ENCODE measurements at regions not wholly inside any gene's neighbourhood (a gene's known extent, or its start where the extent isn't known, plus 50 kb on each side); places are given as distances from the start of the nearest gene placed in this dataset.
A peak's percentile ranks its signal among the peaks of the same experiment; 100 is the strongest.

- H3K9ac ChIP-seq (ENCODE audit: low read length) = no peak overlapping the region
- no peak overlapping the region for H3K27ac ChIP-seq (ENCODE audit: low read depth, low read length)
- DNase-seq (ENCODE audit: low read depth) = peak; percentile 63
These were observed 672.1 kb upstream of the RIOK2 start for GRCh38 chr5:97854871-97855762.

GRCh38 chr5:97874491-97874890 is 691.4 kb upstream of the RIOK2 start:
- Mint-ChIP-seq H3K27me3 (ENCODE audit: low read depth, unreplicated experiment) (no peaks in the 10 kb centered on the region), H3K4me1 (ENCODE audit: low read depth, unreplicated experiment) (no peaks in the 10 kb centered on the region), H3K9me3 (ENCODE audit: unreplicated experiment) (no peaks in the 10 kb centered on the region), H3K36me3 (ENCODE audit: low read depth, unreplicated experiment) (no peaks in the 10 kb centered on the region), H3K4me3 (ENCODE audit: unreplicated experiment) (no peak overlapping the region), H3K27ac (ENCODE audit: unreplicated experiment) (no peak overlapping the region)
- no peak overlapping the region for H3K27ac ChIP-seq (ENCODE audit: low read depth, low read length)
- no peaks in the 10 kb centered on the region for H3K36me3 ChIP-seq (ENCODE audit: insufficient read depth, low read length)
- no peak overlapping the region for H2AFZ ChIP-seq (ENCODE audit: low read depth, low read length)
- no peak overlapping the region for H3K4me3 ChIP-seq (ENCODE audit: insufficient read depth, low read depth, low read length)
- TF ChIP-seq EZH2 (IDR thresholded peaks at IDR 0.05; ENCODE audit: insufficient read depth, low read length) = no peak
- TF ChIP-seq CTCF (IDR thresholded peaks at IDR 0.05; ENCODE audit: insufficient read depth, low read depth, low read length) = no peak
- no peak overlapping the region for H3K4me2 ChIP-seq (ENCODE audit: low read length)
- no peak overlapping the region for H3K9ac ChIP-seq (ENCODE audit: low read length)
- no peaks in the 10 kb centered on the region for H3K79me2 ChIP-seq (ENCODE audit: insufficient read depth, low read length)
- no peaks in the 10 kb centered on the region for H3K4me1 ChIP-seq (ENCODE audit: insufficient read depth, low read length)
- no peaks in the 10 kb centered on the region for H4K20me1 ChIP-seq (ENCODE audit: insufficient read depth, low read length)
- DNase-seq (ENCODE audit: low read depth) (no peak), FAIRE-seq (no peak)
- H3K27me3 ChIP-seq (ENCODE audit: insufficient read depth, low read length) = no peaks in the 10 kb centered on the region
- no peaks in the 10 kb centered on the region for H3K9me3 ChIP-seq (ENCODE audit: insufficient read depth, low read depth, low read length)

More at GRCh38 chr5:97854871-97855762, 672.1 kb upstream of the RIOK2 start:
- H3K27me3 ChIP-seq (ENCODE audit: insufficient read depth, low read length) = no peaks in the 10 kb centered on the region
- no peak overlapping the region for H3K4me3 Mint-ChIP-seq (ENCODE audit: unreplicated experiment)
- no peaks in the 10 kb centered on the region for H3K27me3 Mint-ChIP-seq (ENCODE audit: low read depth, unreplicated experiment)
- no peak overlapping the region for H3K4me2 ChIP-seq (ENCODE audit: low read length)
- no peaks in the 10 kb centered on the region for H3K9me3 Mint-ChIP-seq (ENCODE audit: unreplicated experiment)
- peak overlapping the region; percentile 85 for H3K27ac Mint-ChIP-seq (ENCODE audit: unreplicated experiment)
- H3K79me2 ChIP-seq (ENCODE audit: insufficient read depth, low read length) = no peaks in the 10 kb centered on the region
- no peak for FAIRE-seq
- H4K20me1 ChIP-seq (ENCODE audit: insufficient read depth, low read length) = no peaks in the 10 kb centered on the region
- H3K36me3 ChIP-seq (ENCODE audit: insufficient read depth, low read length) = no peaks in the 10 kb centered on the region
- peaks cover 10% of the 10 kb centered on the region for H3K4me1 Mint-ChIP-seq (ENCODE audit: low read depth, unreplicated experiment)
- no peaks in the 10 kb centered on the region for H3K9me3 ChIP-seq (ENCODE audit: insufficient read depth, low read depth, low read length)
- H2AFZ ChIP-seq (ENCODE audit: low read depth, low read length) = peak overlapping the region; percentile 47
- H3K4me1 ChIP-seq (ENCODE audit: insufficient read depth, low read length) = no peaks in the 10 kb centered on the region
- TF ChIP-seq CTCF (IDR thresholded peaks at IDR 0.05; ENCODE audit: insufficient read depth, low read depth, low read length) = no peak
- H3K4me3 ChIP-seq (ENCODE audit: insufficient read depth, low read depth, low read length) = no peak overlapping the region
- H3K36me3 Mint-ChIP-seq (ENCODE audit: low read depth, unreplicated experiment) = no peaks in the 10 kb centered on the region

- H3K4me2 ChIP-seq (ENCODE audit: low read length) = no peak overlapping the region
- Mint-ChIP-seq H3K36me3 (ENCODE audit: low read depth, unreplicated experiment) (no peaks in the 10 kb centered on the region), H3K4me1 (ENCODE audit: low read depth, unreplicated experiment) (no peaks in the 10 kb centered on the region), H3K9me3 (ENCODE audit: unreplicated experiment) (no peaks in the 10 kb centered on the region), H3K27me3 (ENCODE audit: low read depth, unreplicated experiment) (no peaks in the 10 kb centered on the region), H3K27ac (ENCODE audit: unreplicated experiment) (no peak overlapping the region), H3K4me3 (ENCODE audit: unreplicated experiment) (no peak overlapping the region)
- H3K4me1 ChIP-seq (ENCODE audit: insufficient read depth, low read length) = no peaks in the 10 kb centered on the region
- H3K9ac ChIP-seq (ENCODE audit: low read length) = no peak overlapping the region
- FAIRE-seq (no peak), DNase-seq (ENCODE audit: low read depth) (peak; percentile 16)
- no peak overlapping the region for H3K4me3 ChIP-seq (ENCODE audit: insufficient read depth, low read depth, low read length)
- no peaks in the 10 kb centered on the region for H3K27me3 ChIP-seq (ENCODE audit: insufficient read depth, low read length)
- no peaks in the 10 kb centered on the region for H4K20me1 ChIP-seq (ENCODE audit: insufficient read depth, low read length)
- no peak overlapping the region for H3K27ac ChIP-seq (ENCODE audit: low read depth, low read length)
- TF ChIP-seq CTCF (IDR thresholded peaks at IDR 0.05; ENCODE audit: insufficient read depth, low read depth, low read length) (no peak), EZH2 (IDR thresholded peaks at IDR 0.05; ENCODE audit: insufficient read depth, low read length) (no peak)
- H2AFZ ChIP-seq (ENCODE audit: low read depth, low read length) = no peak overlapping the region
- no peaks in the 10 kb centered on the region for H3K79me2 ChIP-seq (ENCODE audit: insufficient read depth, low read length)
- no peaks in the 10 kb centered on the region for H3K36me3 ChIP-seq (ENCODE audit: insufficient read depth, low read length)
- no peaks in the 10 kb centered on the region for H3K9me3 ChIP-seq (ENCODE audit: insufficient read depth, low read depth, low read length)
These were observed 693.2 kb upstream of the RIOK2 start for GRCh38 chr5:97876272-97876671.
